ENCODE measurements at regions not wholly inside any gene's neighbourhood (a gene's known extent, or its start where the extent isn't known, plus 50 kb on each side); places are given as distances from the start of the nearest gene placed in this dataset.

DNA sequence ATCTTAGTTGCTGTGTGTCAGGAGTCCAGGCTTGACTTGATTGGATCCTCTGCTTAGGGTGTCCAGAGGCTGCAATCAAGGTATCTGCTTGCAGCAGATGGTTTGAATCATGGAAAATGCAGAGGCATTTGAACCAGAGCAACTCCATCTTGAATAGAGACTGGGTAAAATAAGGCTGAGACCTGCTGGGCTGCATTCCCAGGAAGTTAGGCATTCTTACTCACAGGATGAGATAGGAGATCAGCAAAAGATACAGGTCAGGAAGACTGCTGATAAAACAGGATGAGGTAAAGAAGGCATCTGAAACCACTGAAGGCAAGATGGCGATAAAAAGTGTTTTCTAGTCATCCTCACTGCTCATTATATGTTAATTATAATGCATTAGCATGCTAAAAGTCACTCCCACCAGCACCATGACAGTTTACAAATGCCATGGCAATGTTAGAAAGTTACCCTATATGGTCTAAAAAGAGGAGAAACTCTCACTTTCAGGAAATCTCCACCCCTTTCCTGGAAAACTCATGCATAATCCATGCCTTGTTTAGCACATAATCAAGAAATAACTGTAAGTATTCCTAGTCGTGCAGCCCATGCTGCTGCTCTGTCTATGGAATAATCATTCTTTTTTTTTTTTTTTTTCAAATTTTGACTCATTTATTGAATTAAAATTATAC is 218.3 kb upstream of the CPNE8 start:
- no peak for TF ChIP-seq SUZ12 (IDR thresholded peaks at IDR 0.05; ENCODE audit: extremely low read depth, insufficient read depth, insufficient read length)
- TF ChIP-seq YY1 (IDR thresholded peaks at IDR 0.05; ENCODE audit: insufficient read depth, insufficient read length) = no peak
